ENCODE measurements at regions not wholly inside any gene's neighbourhood (a gene's known extent, or its start where the extent isn't known, plus 50 kb on each side); places are given as distances from the start of the nearest gene placed in this dataset.

DNA sequence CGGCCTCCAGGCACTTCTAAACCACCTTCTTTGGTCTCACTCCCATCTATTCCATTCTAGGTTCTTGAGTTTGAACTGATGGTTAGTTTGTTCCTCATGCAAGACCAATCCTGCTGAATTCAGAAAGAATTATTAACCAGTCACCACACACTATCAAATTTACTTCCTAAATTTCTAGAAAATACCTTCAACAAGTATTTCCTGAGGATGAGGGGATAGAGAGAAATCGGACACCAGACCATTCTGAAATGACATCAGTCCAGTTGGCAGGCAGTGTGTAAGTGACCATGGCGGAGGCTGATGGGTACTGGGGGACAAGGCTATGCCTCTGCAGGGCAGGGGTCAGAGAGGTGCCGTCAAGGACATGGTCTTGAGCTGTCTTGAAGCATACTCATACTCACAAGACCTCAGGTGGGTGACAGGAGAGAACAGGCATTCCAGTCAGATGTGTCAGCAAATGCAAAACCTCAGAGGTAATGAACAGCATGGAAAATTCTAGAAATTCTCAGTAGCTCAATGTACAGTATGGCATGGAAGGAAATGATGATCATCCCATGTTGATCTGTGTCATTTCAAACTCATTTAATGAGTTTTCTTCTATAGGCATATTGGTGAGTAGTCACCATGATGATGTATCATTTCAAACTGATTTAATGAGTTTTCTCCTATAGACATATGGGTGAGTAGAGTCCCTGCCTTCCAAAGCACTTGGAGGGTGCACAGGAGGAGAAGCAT, 119.6 kb downstream of the DDX1 start:
- TF ChIP-seq, protein P1, sequence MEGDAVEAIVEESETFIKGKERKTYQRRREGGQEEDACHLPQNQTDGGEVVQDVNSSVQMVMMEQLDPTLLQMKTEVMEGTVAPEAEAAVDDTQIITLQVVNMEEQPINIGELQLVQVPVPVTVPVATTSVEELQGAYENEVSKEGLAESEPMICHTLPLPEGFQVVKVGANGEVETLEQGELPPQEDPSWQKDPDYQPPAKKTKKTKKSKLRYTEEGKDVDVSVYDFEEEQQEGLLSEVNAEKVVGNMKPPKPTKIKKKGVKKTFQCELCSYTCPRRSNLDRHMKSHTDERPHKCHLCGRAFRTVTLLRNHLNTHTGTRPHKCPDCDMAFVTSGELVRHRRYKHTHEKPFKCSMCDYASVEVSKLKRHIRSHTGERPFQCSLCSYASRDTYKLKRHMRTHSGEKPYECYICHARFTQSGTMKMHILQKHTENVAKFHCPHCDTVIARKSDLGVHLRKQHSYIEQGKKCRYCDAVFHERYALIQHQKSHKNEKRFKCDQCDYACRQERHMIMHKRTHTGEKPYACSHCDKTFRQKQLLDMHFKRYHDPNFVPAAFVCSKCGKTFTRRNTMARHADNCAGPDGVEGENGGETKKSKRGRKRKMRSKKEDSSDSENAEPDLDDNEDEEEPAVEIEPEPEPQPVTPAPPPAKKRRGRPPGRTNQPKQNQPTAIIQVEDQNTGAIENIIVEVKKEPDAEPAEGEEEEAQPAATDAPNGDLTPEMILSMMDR (IDR thresholded peaks at IDR 0.05; ENCODE audit: borderline replicate concordance, extremely low read depth, low read length, poor library complexity, severe bottlenecking), result no peak
- TF ChIP-seq EZH2 (IDR thresholded peaks at IDR 0.05; ENCODE audit: borderline replicate concordance, low read depth, low read length, severe bottlenecking), result no peak

All from DND-41 (cell line).